ENCODE measurements at regions not wholly inside any gene's neighbourhood (a gene's known extent, or its start where the extent isn't known, plus 50 kb on each side); places are given as distances from the start of the nearest gene placed in this dataset.

- DNase-seq, result peak; percentile 54
Observed at GRCh38 chr6:10465629-10466499, 51.0 kb upstream of the TFAP2A start.

Measured in right forelimb (tissue), 1 donor.